ENCODE measurements at regions not wholly inside any gene's neighbourhood (a gene's known extent, or its start where the extent isn't known, plus 50 kb on each side); places are given as distances from the start of the nearest gene placed in this dataset.
"Not testable (repeated sequence)": the region's sequence is repeated elsewhere in the genome, so short reads cannot be mapped to it uniquely, and the experiment has no call there.

GRCh38 chr6:137545073-137545472, 50.9 kb upstream of the OLIG3 start:
- DNase-seq: no peak
- ATAC-seq: no peak

GRCh38 chr6:137547186-137547585, 53.0 kb upstream of the OLIG3 start:
- ATAC-seq (no peak), DNase-seq (no peak)

- ATAC-seq (no peak), DNase-seq (no peak)
Observed at GRCh38 chr6:137547601-137548000, 53.4 kb upstream of the OLIG3 start.

- no peak for DNase-seq
- ATAC-seq: no peak
Observed at GRCh38 chr6:137549106-137549505, 54.9 kb upstream of the OLIG3 start.

- ATAC-seq: no peak
- DNase-seq: no peak
Observed at GRCh38 chr6:137550535-137550934, 56.3 kb upstream of the OLIG3 start.

GRCh38 chr6:137552146-137552545, 58.0 kb upstream of the OLIG3 start:
- ATAC-seq (no peak), DNase-seq (no peak)

- ATAC-seq: no peak
Observed at GRCh38 chr6:137552809-137553208, 58.6 kb upstream of the OLIG3 start.

GRCh38 chr6:137559521-137560183, 65.5 kb upstream of the OLIG3 start:
- DNase-seq: peak; percentile 6
- not testable (repeated sequence) for ATAC-seq

More at GRCh38 chr6:137552809-137553208, 58.6 kb upstream of the OLIG3 start:
- DNase-seq: no peak

GRCh38 chr6:137560184-137560563, 66.0 kb upstream of the OLIG3 start:
- ATAC-seq (no peak), DNase-seq (no peak)

GRCh38 chr6:137568067-137568466, 73.9 kb upstream of the OLIG3 start:
- DNase-seq (no peak), ATAC-seq (no peak)

- DNase-seq: no peak
- ATAC-seq: no peak
Observed at GRCh38 chr6:137570393-137570792, 76.2 kb upstream of the OLIG3 start.

GRCh38 chr6:137571854-137572253, 77.7 kb upstream of the OLIG3 start:
- DNase-seq (peak; percentile 66), ATAC-seq (no peak)

- no peak for ATAC-seq
Observed at GRCh38 chr6:137573739-137574138, 79.5 kb upstream of the OLIG3 start.

GRCh38 chr6:137579612-137580011, 85.4 kb upstream of the OLIG3 start:
- ATAC-seq: no peak

More at GRCh38 chr6:137573739-137574138, 79.5 kb upstream of the OLIG3 start:
- no peak for DNase-seq

GRCh38 chr6:137581019-137581707, 87.0 kb upstream of the OLIG3 start:
- ATAC-seq: no peak
- DNase-seq: no peak

More at GRCh38 chr6:137579612-137580011, 85.4 kb upstream of the OLIG3 start:
- DNase-seq: no peak

- ATAC-seq, DNase-seq: not testable (repeated sequence)
Observed at GRCh38 chr6:137583519-137583918, 89.3 kb upstream of the OLIG3 start.

GRCh38 chr6:137588472-137588871, 94.3 kb upstream of the OLIG3 start:
- DNase-seq (no peak), ATAC-seq (no peak)

- peak; percentile 99 for ATAC-seq
- peak; percentile 27 for DNase-seq
Observed at GRCh38 chr6:137589067-137589848, 95.1 kb upstream of the OLIG3 start.

GRCh38 chr6:137590684-137591083, 96.5 kb upstream of the OLIG3 start:
- ATAC-seq: no peak
- no peak for DNase-seq

- DNase-seq (no peak), ATAC-seq (no peak)
Observed at GRCh38 chr6:137601471-137601870, 107.3 kb upstream of the OLIG3 start.

- ATAC-seq: no peak
- no peak for DNase-seq
Observed at GRCh38 chr6:137602313-137603197, 108.4 kb upstream of the OLIG3 start.

- no peak for ATAC-seq
Observed at GRCh38 chr6:137610702-137611101, 116.5 kb upstream of the OLIG3 start.

More at GRCh38 chr6:137610702-137611101, 116.5 kb upstream of the OLIG3 start:
- no peak for DNase-seq

All from stimulated activated naive CD8-positive, alpha-beta T cell treated with anti-CD3 and anti-CD28 coated beads, Interleukin-15, Interleukin-2, amounts not matched to agents 100 U/mL and 50 U/mL, for 24 hours (primary cell).